OCI-LY3 (cell line): ENCODE measurements at regions not wholly inside any gene's neighbourhood (a gene's known extent, or its start where the extent isn't known, plus 50 kb on each side); places are given as distances from the start of the nearest gene placed in this dataset.

Experiments used
- CTCF ChIP-seq: fragments of 200-600, 300-600 bp; sonication (generic); IDR thresholded peaks from 2 replicates; pipeline ENCODE4 v1.5.1; 2014; ENCODE audit warnings: antibody characterized with exemption, low read length, low read depth
- EZH2phosphoT487 ChIP-seq: fragments of 200-600 bp; shearing (Covaris generic); IDR thresholded peaks from 2 replicates; pipeline ENCODE4 v1.6.1; 2018; ENCODE audit warnings: antibody characterized with exemption, mixed run types, low read depth

DNA sequence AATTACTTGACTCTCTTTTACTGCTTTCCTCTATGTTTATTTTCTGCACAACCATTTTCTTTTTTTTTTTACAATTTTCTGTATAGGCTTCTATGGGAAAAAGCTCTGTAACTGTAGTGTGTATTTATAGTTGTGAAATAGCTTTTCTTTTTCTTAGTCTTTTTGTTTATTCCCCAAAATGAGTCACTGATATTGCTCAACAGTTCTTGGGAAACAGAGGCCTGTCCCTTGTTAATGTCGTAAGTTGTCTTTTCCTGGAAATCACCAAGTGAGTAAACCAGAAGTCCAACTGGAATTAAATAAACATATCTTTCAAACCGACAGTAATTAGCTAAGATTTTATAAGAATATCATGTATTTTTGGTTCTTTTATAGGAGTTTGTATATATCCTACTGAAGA, 325.1 kb upstream of the PRR16 start:
- TF ChIP-seq CTCF (no peak), EZH2phosphoT487 (no peak)
